ENCODE measurements at regions not wholly inside any gene's neighbourhood (a gene's known extent, or its start where the extent isn't known, plus 50 kb on each side); places are given as distances from the start of the nearest gene placed in this dataset.

GRCh38 chr6:120918137-120918536, 416.1 kb downstream of the TBC1D32 start:
- no peak for TF ChIP-seq EP300 (IDR thresholded peaks at IDR 0.05)
- TF ChIP-seq POLR2A (IDR thresholded peaks at IDR 0.05), result no peak

All from sigmoid colon (tissue), 4 donors.